IPS-20b (cell line): ENCODE measurements at regions not wholly inside any gene's neighbourhood (a gene's known extent, or its start where the extent isn't known, plus 50 kb on each side); places are given as distances from the start of the nearest gene placed in this dataset.

ENCODE experiments used
- H3K27ac ChIP-seq: one replicate; pipeline ENCODE4 v1.5.1; 2013; ENCODE audit warnings: low read length
- H3K27me3 ChIP-seq: 2 replicates; pipeline ENCODE4 v1.6.1; 2013; ENCODE audit warnings: mild to moderate bottlenecking, low read length, inconsistent platforms; ENCODE audit not compliant: insufficient read depth
- H3K36me3 ChIP-seq: 2 replicates; pipeline ENCODE4 v1.6.1; 2013; ENCODE audit warnings: low read depth, mild to moderate bottlenecking, inconsistent platforms, low read length, moderate library complexity; ENCODE audit not compliant: insufficient read depth
- H3K4me1 ChIP-seq: 2 replicates; pipeline ENCODE4 v1.6.1; 2013; ENCODE audit warnings: mild to moderate bottlenecking, control low read depth, inconsistent platforms, low read length, moderate library complexity; ENCODE audit not compliant: insufficient read depth
- H3K4me3 ChIP-seq: 2 replicates; pipeline ENCODE4 v1.5.1; 2013; ENCODE audit warnings: mild to moderate bottlenecking, low read length, inconsistent platforms
- H3K9ac ChIP-seq: 2 replicates; pipeline ENCODE4 v1.6.1; 2013; ENCODE audit warnings: low read depth, mild to moderate bottlenecking, inconsistent platforms, low read length, moderate library complexity
- H3K9me3 ChIP-seq: 2 replicates; pipeline ENCODE4 v1.6.1; 2013; ENCODE audit warnings: mild to moderate bottlenecking, low read depth, low read length, inconsistent platforms; ENCODE audit not compliant: insufficient read depth

DNA sequence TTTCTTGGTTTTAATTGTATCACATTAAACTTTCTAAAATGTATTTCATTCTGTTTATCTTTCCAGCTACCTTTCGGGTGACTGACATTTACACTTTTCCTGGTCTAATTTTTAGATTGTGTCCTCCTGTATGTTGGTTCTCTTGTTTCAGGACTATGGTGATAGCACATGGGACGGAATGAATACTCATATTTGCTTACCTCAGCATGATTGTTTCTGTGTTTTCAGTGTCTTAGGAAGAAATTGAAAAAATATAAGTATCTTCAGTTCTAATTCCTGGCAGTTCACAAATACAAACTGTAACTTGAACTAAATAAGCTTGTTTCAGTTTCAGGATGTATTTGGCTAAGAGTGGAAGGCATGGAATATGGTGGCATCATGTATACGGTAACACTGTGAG, 80.1 kb upstream of the ROBO1 start:
- no peaks in the 10 kb centered on the region for H3K9me3 ChIP-seq
- no peak overlapping the region for H3K9ac ChIP-seq
- H3K4me1 ChIP-seq, result no peaks in the 10 kb centered on the region
- H3K27me3 ChIP-seq, result no peaks in the 10 kb centered on the region
- H3K27ac ChIP-seq, result no peak overlapping the region
- no peak overlapping the region for H3K4me3 ChIP-seq
- H3K36me3 ChIP-seq, result no peaks in the 10 kb centered on the region

DNA sequence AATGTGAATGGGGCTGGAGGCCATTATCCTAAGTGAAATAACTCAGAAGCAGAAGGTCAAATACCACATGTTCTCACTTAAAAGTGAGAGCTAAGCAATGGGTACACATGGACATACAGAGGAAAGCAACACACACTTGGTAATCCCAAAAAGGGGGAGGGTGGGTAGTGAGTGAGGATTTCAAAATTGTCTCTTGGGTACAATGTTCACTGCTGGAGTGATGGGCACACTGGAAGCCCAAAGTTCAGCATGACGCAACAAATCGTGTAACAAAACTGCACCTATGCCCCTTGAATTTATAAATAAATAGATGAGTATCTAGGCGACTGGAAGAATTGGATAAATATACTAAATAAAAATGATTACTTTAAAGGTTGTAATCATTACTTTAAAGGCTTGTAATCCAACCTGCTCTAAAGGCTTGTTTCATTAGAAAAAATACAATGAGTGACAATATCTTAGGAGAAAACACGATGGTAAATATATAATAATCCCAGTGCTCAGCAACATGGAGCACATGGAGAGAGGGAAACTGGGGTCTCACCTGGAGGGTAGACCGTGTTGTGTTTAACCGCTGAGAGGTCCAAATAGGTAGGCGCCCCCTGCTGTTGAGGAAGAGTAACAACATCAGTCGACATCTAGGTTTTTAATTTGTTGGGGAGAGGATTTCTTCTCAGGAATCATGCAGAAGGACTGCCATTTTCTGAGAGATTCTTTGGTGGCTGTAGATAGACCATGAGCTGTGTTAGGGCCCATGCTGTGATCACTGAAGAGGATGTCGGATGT, 78.5 kb upstream of the ROBO1 start:
- Histone ChIP-seq H3K4me1 (no peaks in the 10 kb centered on the region), H3K27ac (no peak overlapping the region), H3K27me3 (no peaks in the 10 kb centered on the region), H3K36me3 (no peaks in the 10 kb centered on the region), H3K9ac (no peak overlapping the region), H3K9me3 (no peaks in the 10 kb centered on the region), H3K4me3 (no peak overlapping the region)

DNA sequence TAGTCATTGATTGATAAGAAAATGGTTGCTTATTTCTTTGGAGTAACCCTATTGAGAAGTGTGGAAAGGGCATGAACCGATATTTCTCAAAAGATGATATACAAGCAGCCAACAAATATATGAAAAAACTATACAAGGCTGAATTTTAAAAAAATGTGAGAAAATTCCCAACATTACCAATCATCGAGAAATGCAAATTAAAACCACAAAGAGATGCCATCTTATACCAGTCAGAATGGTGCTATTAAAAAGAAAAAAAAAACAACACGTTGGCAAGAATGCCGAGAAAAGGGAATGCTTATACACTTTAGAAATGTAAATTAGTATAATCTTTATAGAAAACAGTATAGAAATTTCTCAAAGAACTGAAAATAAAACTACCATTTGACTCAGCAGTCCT, 77.7 kb upstream of the ROBO1 start:
- Histone ChIP-seq H3K4me3 (no peak overlapping the region), H3K9me3 (no peaks in the 10 kb centered on the region), H3K27ac (no peak overlapping the region), H3K36me3 (no peaks in the 10 kb centered on the region), H3K4me1 (no peaks in the 10 kb centered on the region), H3K27me3 (no peaks in the 10 kb centered on the region), H3K9ac (no peak overlapping the region)

- no peaks in the 10 kb centered on the region for H3K27me3 ChIP-seq
- no peak overlapping the region for H3K27ac ChIP-seq
- H3K4me3 ChIP-seq, result no peak overlapping the region
- H3K4me1 ChIP-seq, result no peaks in the 10 kb centered on the region
- no peak overlapping the region for H3K9ac ChIP-seq
- no peaks in the 10 kb centered on the region for H3K36me3 ChIP-seq
- H3K9me3 ChIP-seq, result no peaks in the 10 kb centered on the region
Measured at GRCh38 chr3:79844176-79844575, 76.4 kb upstream of the ROBO1 start.

- Histone ChIP-seq H3K4me3 (no peak overlapping the region), H3K27me3 (no peaks in the 10 kb centered on the region)
Measured at GRCh38 chr3:79843180-79843579, 75.4 kb upstream of the ROBO1 start.

GRCh38 chr3:79835701-79836100, 67.9 kb upstream of the ROBO1 start:
- no peaks in the 10 kb centered on the region for H3K4me1 ChIP-seq
- H3K27me3 ChIP-seq, result no peaks in the 10 kb centered on the region
- H3K9me3 ChIP-seq, result no peaks in the 10 kb centered on the region
- no peak overlapping the region for H3K4me3 ChIP-seq
- H3K27ac ChIP-seq, result no peak overlapping the region
- H3K36me3 ChIP-seq, result no peaks in the 10 kb centered on the region
- no peak overlapping the region for H3K9ac ChIP-seq

More at GRCh38 chr3:79843180-79843579, 75.4 kb upstream of the ROBO1 start:
- no peaks in the 10 kb centered on the region for H3K36me3 ChIP-seq
- no peak overlapping the region for H3K27ac ChIP-seq
- no peaks in the 10 kb centered on the region for H3K4me1 ChIP-seq
- no peak overlapping the region for H3K9ac ChIP-seq
- H3K9me3 ChIP-seq, result no peaks in the 10 kb centered on the region

GRCh38 chr3:79824166-79824565, 56.4 kb upstream of the ROBO1 start:
- Histone ChIP-seq H3K9ac (no peak overlapping the region), H3K4me1 (peaks cover 4% of the 10 kb centered on the region; the same call in 1 of the 2 replicates), H3K9me3 (no peaks in the 10 kb centered on the region), H3K27ac (no peak overlapping the region), H3K27me3 (no peaks in the 10 kb centered on the region), H3K4me3 (no peak overlapping the region), H3K36me3 (no peaks in the 10 kb centered on the region)

DNA sequence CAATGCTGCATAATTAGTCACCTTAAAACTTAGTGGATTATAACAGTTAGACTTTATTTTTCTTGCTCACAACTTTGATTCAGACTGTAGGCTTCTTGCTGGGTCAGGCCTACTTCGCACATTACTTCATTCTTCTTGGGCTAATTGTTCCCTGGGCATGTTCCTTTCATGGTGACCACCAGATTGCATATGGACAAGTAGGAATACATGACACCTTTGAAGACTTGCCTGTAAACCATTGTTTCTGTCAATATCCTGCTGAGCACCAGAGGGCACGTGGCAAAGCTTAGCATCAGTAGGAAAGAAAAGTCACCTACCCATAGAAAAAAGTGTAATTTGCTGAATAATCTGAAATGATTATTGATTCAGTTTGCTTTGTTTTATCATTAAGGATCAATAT, 54.3 kb upstream of the ROBO1 start:
- no peak overlapping the region for H3K4me3 ChIP-seq
- no peaks in the 10 kb centered on the region for H3K36me3 ChIP-seq
- H3K27me3 ChIP-seq, result no peaks in the 10 kb centered on the region
- H3K9ac ChIP-seq, result no peak overlapping the region
- H3K4me1 ChIP-seq, result peaks cover 4% of the 10 kb centered on the region; the same call in 1 of the 2 replicates
- H3K9me3 ChIP-seq, result no peaks in the 10 kb centered on the region
- no peak overlapping the region for H3K27ac ChIP-seq

DNA sequence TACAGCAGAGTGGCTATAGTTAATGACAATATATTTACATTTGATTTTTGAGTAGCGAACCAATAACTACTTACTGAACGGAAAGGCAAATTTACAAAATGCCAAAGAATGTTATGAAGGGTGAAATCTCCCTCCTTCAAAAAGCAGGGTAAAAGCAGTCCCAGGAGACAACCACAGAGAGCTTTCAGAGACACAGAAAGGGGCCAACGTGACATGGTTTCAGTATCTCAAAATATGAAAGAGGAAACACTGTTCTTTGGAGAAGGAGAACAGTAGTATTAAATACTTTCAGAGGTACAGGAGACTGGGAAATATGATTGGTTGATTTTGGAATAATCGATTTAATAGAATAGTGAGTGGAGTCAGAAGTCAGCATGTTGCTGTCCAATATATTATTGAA, 52.3 kb upstream of the ROBO1 start:
- H3K36me3 ChIP-seq, result no peaks in the 10 kb centered on the region
- peaks cover 4% of the 10 kb centered on the region; the same call in 1 of the 2 replicates for H3K4me1 ChIP-seq
- no peak overlapping the region for H3K4me3 ChIP-seq
- no peak overlapping the region for H3K27ac ChIP-seq
- no peak overlapping the region for H3K9ac ChIP-seq
- H3K9me3 ChIP-seq, result no peaks in the 10 kb centered on the region
- no peaks in the 10 kb centered on the region for H3K27me3 ChIP-seq

GRCh38 chr3:79818015-79818414, 50.2 kb upstream of the ROBO1 start:
- peaks cover 4% of the 10 kb centered on the region; the same call in 1 of the 2 replicates for H3K4me1 ChIP-seq
- H3K9ac ChIP-seq, result no peak overlapping the region
- H3K27me3 ChIP-seq, result no peaks in the 10 kb centered on the region
- H3K27ac ChIP-seq, result no peak overlapping the region
- H3K9me3 ChIP-seq, result no peaks in the 10 kb centered on the region
- H3K4me3 ChIP-seq, result no peak overlapping the region
- no peaks in the 10 kb centered on the region for H3K36me3 ChIP-seq
